ENCODE measurements at regions not wholly inside any gene's neighbourhood (a gene's known extent, or its start where the extent isn't known, plus 50 kb on each side); places are given as distances from the start of the nearest gene placed in this dataset.

DNA sequence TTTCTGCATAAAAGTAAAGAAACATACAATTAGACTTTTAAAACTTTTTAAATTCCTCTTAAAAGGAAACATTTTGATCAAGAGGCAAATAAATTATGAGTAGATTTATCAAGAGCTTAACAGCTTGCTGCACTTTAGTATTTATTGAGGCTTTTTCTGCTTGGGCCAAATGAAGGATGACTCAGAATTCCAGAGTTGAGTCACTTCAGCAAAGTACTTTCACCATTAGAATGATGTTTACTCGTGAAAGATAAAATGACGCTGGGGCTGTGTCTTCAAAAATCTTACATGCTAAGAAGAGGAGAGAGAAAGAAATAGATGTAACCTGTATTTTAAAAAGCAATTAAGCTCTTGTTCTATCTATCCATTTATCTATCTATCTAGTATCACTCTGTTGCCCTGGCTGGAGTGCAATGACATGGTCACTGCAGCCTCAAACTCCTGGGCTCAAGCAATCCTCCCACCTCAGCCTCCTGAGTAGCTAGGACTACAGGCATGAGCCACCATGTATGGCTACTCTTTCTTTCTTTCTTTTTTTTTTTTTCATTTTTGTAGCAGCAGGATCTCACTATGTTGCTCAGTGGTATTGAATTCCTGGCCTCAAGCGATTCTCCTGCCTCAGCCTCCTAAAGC lies 75.3 kb upstream of the RIOK3 start:
- ChIA-PET CTCF (no interaction called here), POLR2A (no interaction called here)
- Mint-ChIP-seq H3K4me3 (no peak overlapping the region), H3K27ac (no peak overlapping the region), H3K9me3 (no peaks in the 10 kb centered on the region), H3K4me1 (ENCODE audit: low read depth) (no peaks in the 10 kb centered on the region), H3K36me3 (ENCODE audit: low read depth) (no peaks in the 10 kb centered on the region), H3K27me3 (no peaks in the 10 kb centered on the region)
- Histone ChIP-seq H3K27ac (ENCODE audit: low read depth in 1 of 2, low read length in 2 of 2) (no peak overlapping the region), H3K9me3 (ENCODE audit: control insufficient read depth in 1 of 2, insufficient read depth in 1 of 2, low read length in 2 of 2) (no peaks in the 10 kb centered on the region), H3K27me3 (ENCODE audit: control insufficient read depth in 1 of 2, insufficient read depth in 2 of 2, low read length in 2 of 2) (no peaks in the 10 kb centered on the region), H3K36me3 (ENCODE audit: insufficient read depth, low read length) (no peaks in the 10 kb centered on the region), H3K4me1 (ENCODE audit: insufficient read depth, low read length) (no peaks in the 10 kb centered on the region), H3K4me3 (ENCODE audit: low read length) (no peak overlapping the region)
- TF ChIP-seq CTCF (IDR thresholded peaks at IDR 0.05) = no peak
- ATAC-seq (ENCODE audit: poor library complexity) (no peak), DNase-seq (no peak)
- intact Hi-C loops (cut with DNase I, micrococcal nuclease) = loop anchor here in 1 of 2 experiments (2.0 kb wide), 1 partner anchor 345 kb away; no protein-coding TSS in a partner anchor

GRCh38 chr18:23378302-23378686 lies 74.8 kb upstream of the RIOK3 start:
- H3K27ac ChIP-seq (ENCODE audit: low read depth in 1 of 2, low read length in 2 of 2) = no peak overlapping the region
- no peaks in the 10 kb centered on the region for H3K27me3 ChIP-seq (ENCODE audit: control insufficient read depth in 1 of 2, insufficient read depth in 2 of 2, low read length in 2 of 2)
- Mint-ChIP-seq H3K4me1 (ENCODE audit: low read depth) (peaks cover 4% of the 10 kb centered on the region), H3K4me3 (no peak overlapping the region), H3K36me3 (ENCODE audit: low read depth) (no peaks in the 10 kb centered on the region), H3K27me3 (no peaks in the 10 kb centered on the region), H3K27ac (no peak overlapping the region), H3K9me3 (no peaks in the 10 kb centered on the region)
- CTCF ChIA-PET = no interaction called here
- POLR2A ChIA-PET = interaction anchor here (0.6 kb wide), 1 partner anchor 14 kb away, joined by 6 read pairs; no protein-coding TSS in a partner anchor
- H3K36me3 ChIP-seq (ENCODE audit: insufficient read depth, low read length) = no peaks in the 10 kb centered on the region
- no peaks in the 10 kb centered on the region for H3K4me1 ChIP-seq (ENCODE audit: insufficient read depth, low read length)
- H3K9me3 ChIP-seq (ENCODE audit: control insufficient read depth in 1 of 2, insufficient read depth in 1 of 2, low read length in 2 of 2) = no peaks in the 10 kb centered on the region
- TF ChIP-seq CTCF (IDR thresholded peaks at IDR 0.05) = no peak
- ATAC-seq (ENCODE audit: poor library complexity) (no peak), DNase-seq (no peak)
- no peak overlapping the region for H3K4me3 ChIP-seq (ENCODE audit: low read length)
- intact Hi-C loops (cut with DNase I, micrococcal nuclease) = loop anchor here in 1 of 2 experiments (2.0 kb wide), 1 partner anchor 345 kb away; no protein-coding TSS in a partner anchor

- Mint-ChIP-seq H3K4me3 (no peak overlapping the region), H3K27me3 (no peaks in the 10 kb centered on the region), H3K36me3 (ENCODE audit: low read depth) (no peaks in the 10 kb centered on the region), H3K27ac (no peak overlapping the region), H3K9me3 (no peaks in the 10 kb centered on the region), H3K4me1 (ENCODE audit: low read depth) (peaks cover 17% of the 10 kb centered on the region)
- ChIA-PET POLR2A (no interaction called here), CTCF (interaction anchor here (1.3 kb wide), 1 partner anchor 248 kb away, joined by 3 read pairs; no protein-coding TSS in a partner anchor)
- TF ChIP-seq CTCF (IDR thresholded peaks at IDR 0.05) = no peak
- no peak overlapping the region for H3K27ac ChIP-seq (ENCODE audit: low read depth in 1 of 2, low read length in 2 of 2)
- DNase-seq = no peak
- peaks cover 2% of the 10 kb centered on the region for H3K4me1 ChIP-seq (ENCODE audit: insufficient read depth, low read length)
- no peaks in the 10 kb centered on the region for H3K9me3 ChIP-seq (ENCODE audit: control insufficient read depth in 1 of 2, insufficient read depth in 1 of 2, low read length in 2 of 2)
- no peaks in the 10 kb centered on the region for H3K36me3 ChIP-seq (ENCODE audit: insufficient read depth, low read length)
- no peak overlapping the region for H3K4me3 ChIP-seq (ENCODE audit: low read length)
- intact Hi-C loops (cut with DNase I, micrococcal nuclease) = no loop called here
- ATAC-seq (ENCODE audit: poor library complexity) = no peak
- no peaks in the 10 kb centered on the region for H3K27me3 ChIP-seq (ENCODE audit: control insufficient read depth in 1 of 2, insufficient read depth in 2 of 2, low read length in 2 of 2)
These were observed 73.0 kb upstream of the RIOK3 start for GRCh38 chr18:23380001-23380550.

Measured in CD4-positive, alpha-beta T cell (primary cell).